Esophagus squamous epithelium (tissue), 4 donors: ENCODE measurements at regions not wholly inside any gene's neighbourhood (a gene's known extent, or its start where the extent isn't known, plus 50 kb on each side); places are given as distances from the start of the nearest gene placed in this dataset.

Experiments used
- POLR2A ChIP-seq, 4 donors: fragments of 450-650 bp; IDR thresholded peaks; one replicate each; pipeline ENCODE4 v1.6.1; 2017; ENCODE audit warnings: antibody characterized with exemption in 4 of 4, mild to moderate bottlenecking in 4 of 4, moderate library complexity in 3 of 4
- TF ChIP-seq, protein P1 (sequence below), 6 experiments: fragments of 450-650 bp in 4 of 6; fragments of 200-600 bp in 2 of 6; sonication (generic) in 2 of 6; IDR thresholded peaks; one replicate each; pipeline ENCODE4 v1.5.1; 2016 to 2019; ENCODE audit warnings: antibody characterized with exemption in 6 of 6, mild to moderate bottlenecking in 4 of 6, moderate library complexity in 4 of 6

- TF ChIP-seq, protein P1, sequence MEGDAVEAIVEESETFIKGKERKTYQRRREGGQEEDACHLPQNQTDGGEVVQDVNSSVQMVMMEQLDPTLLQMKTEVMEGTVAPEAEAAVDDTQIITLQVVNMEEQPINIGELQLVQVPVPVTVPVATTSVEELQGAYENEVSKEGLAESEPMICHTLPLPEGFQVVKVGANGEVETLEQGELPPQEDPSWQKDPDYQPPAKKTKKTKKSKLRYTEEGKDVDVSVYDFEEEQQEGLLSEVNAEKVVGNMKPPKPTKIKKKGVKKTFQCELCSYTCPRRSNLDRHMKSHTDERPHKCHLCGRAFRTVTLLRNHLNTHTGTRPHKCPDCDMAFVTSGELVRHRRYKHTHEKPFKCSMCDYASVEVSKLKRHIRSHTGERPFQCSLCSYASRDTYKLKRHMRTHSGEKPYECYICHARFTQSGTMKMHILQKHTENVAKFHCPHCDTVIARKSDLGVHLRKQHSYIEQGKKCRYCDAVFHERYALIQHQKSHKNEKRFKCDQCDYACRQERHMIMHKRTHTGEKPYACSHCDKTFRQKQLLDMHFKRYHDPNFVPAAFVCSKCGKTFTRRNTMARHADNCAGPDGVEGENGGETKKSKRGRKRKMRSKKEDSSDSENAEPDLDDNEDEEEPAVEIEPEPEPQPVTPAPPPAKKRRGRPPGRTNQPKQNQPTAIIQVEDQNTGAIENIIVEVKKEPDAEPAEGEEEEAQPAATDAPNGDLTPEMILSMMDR (IDR thresholded peaks at IDR 0.05): no peak
- no peak for TF ChIP-seq POLR2A (IDR thresholded peaks at IDR 0.05)
Measured at GRCh38 chr4:13263967-13264525, 220.1 kb downstream of the RAB28 start.
